ENCODE measurements at regions not wholly inside any gene's neighbourhood (a gene's known extent, or its start where the extent isn't known, plus 50 kb on each side); places are given as distances from the start of the nearest gene placed in this dataset.

DNA sequence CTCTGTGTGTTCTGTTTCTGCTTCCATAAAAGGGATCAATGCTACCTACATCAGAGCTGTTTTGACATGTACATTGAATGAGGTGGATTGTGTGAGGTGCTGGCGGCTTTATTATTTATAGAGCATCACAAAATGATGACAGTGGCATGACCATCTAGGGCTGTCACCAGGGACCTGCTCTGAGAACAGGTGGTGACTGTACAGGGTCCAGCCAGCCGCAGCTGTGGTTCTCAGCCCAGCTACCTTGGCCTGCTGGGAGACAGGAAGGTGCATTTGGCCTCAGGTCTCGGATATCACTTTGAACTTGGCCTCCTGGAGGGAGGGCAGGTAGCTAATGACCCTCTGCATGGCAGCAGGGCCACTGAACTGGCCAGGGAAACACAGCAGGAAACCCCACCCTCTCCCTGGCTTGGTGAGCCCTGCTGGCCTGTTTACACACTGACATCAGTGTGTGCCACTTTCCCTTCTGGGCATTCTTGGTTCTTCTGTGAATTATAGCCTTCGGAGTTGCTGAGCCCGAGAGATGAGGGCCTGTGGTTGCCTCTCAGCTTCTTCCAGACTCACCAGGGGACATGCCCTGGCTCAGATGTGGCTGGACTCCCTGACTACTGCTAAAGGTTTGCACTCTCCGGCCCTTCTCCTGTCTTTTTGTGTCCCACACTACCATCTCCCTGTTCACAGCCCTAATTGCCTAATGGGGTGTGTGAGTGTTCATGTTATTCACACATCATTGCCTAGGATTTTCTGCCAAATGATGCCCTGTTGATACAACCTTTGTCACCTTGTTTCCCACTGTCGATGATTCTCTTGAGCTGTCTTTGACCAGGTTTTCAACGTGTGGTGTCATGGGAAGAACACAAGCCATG is 109.2 kb upstream of the RAB12 start:
- Histone ChIP-seq H3K36me3 (no peaks in the 10 kb centered on the region), H3K9me3 (no peaks in the 10 kb centered on the region), H3K27me3 (no peaks in the 10 kb centered on the region), H3K4me1 (ENCODE audit: insufficient read depth) (peaks cover 2% of the 10 kb centered on the region), H3K27ac (no peak overlapping the region), H3K4me3 (no peak overlapping the region)
- intact Hi-C loops (cut with DNase I), result no loop called here
- DNase-seq, result no peak
- WGBS, 3 donors, result 92 to 96% (median 94%) methylated on average over 8 of the region's 8 CpGs
- TF ChIP-seq EP300 (IDR thresholded peaks at IDR 0.05) (no peak), POLR2A (IDR thresholded peaks at IDR 0.05) (no peak)
- TF ChIP-seq, protein P1, sequence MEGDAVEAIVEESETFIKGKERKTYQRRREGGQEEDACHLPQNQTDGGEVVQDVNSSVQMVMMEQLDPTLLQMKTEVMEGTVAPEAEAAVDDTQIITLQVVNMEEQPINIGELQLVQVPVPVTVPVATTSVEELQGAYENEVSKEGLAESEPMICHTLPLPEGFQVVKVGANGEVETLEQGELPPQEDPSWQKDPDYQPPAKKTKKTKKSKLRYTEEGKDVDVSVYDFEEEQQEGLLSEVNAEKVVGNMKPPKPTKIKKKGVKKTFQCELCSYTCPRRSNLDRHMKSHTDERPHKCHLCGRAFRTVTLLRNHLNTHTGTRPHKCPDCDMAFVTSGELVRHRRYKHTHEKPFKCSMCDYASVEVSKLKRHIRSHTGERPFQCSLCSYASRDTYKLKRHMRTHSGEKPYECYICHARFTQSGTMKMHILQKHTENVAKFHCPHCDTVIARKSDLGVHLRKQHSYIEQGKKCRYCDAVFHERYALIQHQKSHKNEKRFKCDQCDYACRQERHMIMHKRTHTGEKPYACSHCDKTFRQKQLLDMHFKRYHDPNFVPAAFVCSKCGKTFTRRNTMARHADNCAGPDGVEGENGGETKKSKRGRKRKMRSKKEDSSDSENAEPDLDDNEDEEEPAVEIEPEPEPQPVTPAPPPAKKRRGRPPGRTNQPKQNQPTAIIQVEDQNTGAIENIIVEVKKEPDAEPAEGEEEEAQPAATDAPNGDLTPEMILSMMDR (IDR thresholded peaks at IDR 0.05), result no peak

DNA sequence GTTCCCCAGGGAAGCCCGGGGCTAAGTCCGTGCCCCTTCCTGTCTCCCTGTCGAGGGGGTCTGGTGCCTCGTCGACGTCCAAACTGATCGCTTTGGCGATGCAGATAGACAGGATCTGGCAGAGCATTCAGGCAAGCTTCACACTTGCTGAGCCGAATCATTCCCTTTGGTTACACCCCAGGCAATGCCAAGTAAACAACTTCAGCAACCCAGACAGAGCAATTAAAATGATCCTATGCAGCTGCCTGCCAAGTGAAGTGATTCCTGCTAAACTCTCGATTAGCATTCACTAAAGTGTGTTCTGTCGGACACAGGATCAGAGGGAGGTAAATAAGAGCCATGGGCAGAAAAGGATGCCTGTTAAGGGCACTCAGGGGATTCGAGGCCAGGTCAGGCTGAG is 108.2 kb upstream of the RAB12 start:
- no peaks in the 10 kb centered on the region for H3K27me3 ChIP-seq
- H3K36me3 ChIP-seq, result no peaks in the 10 kb centered on the region
- peaks cover 2% of the 10 kb centered on the region for H3K4me1 ChIP-seq (ENCODE audit: insufficient read depth)
- TF ChIP-seq POLR2A (IDR thresholded peaks at IDR 0.05), result no peak
- TF ChIP-seq, protein P1 (IDR thresholded peaks at IDR 0.05), result no peak
- no peak for TF ChIP-seq EP300 (IDR thresholded peaks at IDR 0.05)
- H3K4me3 ChIP-seq, result no peak overlapping the region
- intact Hi-C loops (cut with DNase I), result no loop called here
- no peaks in the 10 kb centered on the region for H3K9me3 ChIP-seq
- 8 to 15% (median 9%) methylated on average over 12 of the region's 12 CpGs for WGBS, 3 donors
- no peak for DNase-seq
- no peak overlapping the region for H3K27ac ChIP-seq

DNA sequence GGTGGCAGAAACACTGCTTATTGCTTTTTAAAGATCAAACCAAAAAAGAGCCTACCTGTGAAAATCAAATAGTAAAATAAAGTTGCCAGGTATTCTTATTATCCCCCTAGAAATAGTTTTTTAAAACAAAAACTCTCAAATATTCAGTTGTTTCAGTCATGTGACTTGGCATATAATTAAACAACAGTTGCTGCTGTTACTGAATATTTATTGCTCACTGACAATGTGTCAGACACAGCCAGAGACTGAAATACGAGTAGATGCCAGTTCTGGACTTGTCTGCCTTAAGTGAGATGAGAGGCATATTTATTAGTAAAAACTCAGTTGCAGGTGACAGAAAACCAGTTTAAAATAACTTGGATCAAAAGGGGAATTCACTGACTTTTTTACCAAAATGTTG is 106.0 kb upstream of the RAB12 start:
- no peaks in the 10 kb centered on the region for H3K9me3 ChIP-seq
- TF ChIP-seq, protein P1 (IDR thresholded peaks at IDR 0.05), result no peak
- TF ChIP-seq EP300 (IDR thresholded peaks at IDR 0.05) (no peak), POLR2A (IDR thresholded peaks at IDR 0.05) (no peak)
- no peaks in the 10 kb centered on the region for H3K36me3 ChIP-seq
- 69 to 87% (median 71%) methylated on average over 1 of the region's 1 CpG for WGBS, 3 donors
- H3K27me3 ChIP-seq, result no peaks in the 10 kb centered on the region
- H3K27ac ChIP-seq, result no peak overlapping the region
- no peaks in the 10 kb centered on the region for H3K4me1 ChIP-seq (ENCODE audit: insufficient read depth)
- H3K4me3 ChIP-seq, result no peak overlapping the region
- intact Hi-C loops (cut with DNase I), result no loop called here
- DNase-seq, result no peak

DNA sequence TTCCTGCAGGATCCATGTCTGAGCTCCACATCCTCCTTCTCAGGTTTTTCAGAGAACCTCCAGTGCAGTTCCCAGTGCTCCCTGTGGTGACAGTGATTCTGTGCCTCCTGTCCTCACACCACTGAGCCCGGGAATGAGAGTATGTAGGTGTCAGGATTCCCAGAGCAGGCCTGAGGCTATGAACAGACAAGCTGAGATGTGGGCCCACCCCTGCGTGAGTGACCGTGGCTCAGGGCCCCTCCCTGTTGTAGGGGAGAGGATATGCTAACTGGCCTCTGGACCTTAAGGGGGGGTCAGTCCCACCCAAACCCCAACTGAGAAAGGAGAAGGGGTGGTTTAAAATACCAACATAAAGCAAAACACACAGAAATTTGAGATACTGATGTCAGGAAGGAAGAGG is 104.8 kb upstream of the RAB12 start:
- no peaks in the 10 kb centered on the region for H3K4me1 ChIP-seq (ENCODE audit: insufficient read depth)
- no peaks in the 10 kb centered on the region for H3K36me3 ChIP-seq
- no peak overlapping the region for H3K27ac ChIP-seq
- 83 to 85% (median 85%) methylated on average over 3 of the region's 3 CpGs for WGBS, 3 donors
- no peaks in the 10 kb centered on the region for H3K9me3 ChIP-seq
- intact Hi-C loops (cut with DNase I), result no loop called here
- no peaks in the 10 kb centered on the region for H3K27me3 ChIP-seq
- no peak for DNase-seq
- no peak overlapping the region for H3K4me3 ChIP-seq
- TF ChIP-seq, protein P1 (IDR thresholded peaks at IDR 0.05), result no peak
- no peak for TF ChIP-seq EP300 (IDR thresholded peaks at IDR 0.05)
- no peak for TF ChIP-seq POLR2A (IDR thresholded peaks at IDR 0.05)
